ENCODE measurements at regions not wholly inside any gene's neighbourhood (a gene's known extent, or its start where the extent isn't known, plus 50 kb on each side); places are given as distances from the start of the nearest gene placed in this dataset.
"Not testable (repeated sequence)": the region's sequence is repeated elsewhere in the genome, so short reads cannot be mapped to it uniquely, and the experiment has no call there.

- DNase-seq: no peak
Measured at GRCh38 chr5:83001796-83002381, 75.3 kb downstream of the TMEM167A start.

- no peak for DNase-seq
Measured at GRCh38 chr5:83000922-83001321, 76.3 kb downstream of the TMEM167A start.

GRCh38 chr5:83000428-83000827 lies 76.8 kb downstream of the TMEM167A start:
- DNase-seq: no peak

DNA sequence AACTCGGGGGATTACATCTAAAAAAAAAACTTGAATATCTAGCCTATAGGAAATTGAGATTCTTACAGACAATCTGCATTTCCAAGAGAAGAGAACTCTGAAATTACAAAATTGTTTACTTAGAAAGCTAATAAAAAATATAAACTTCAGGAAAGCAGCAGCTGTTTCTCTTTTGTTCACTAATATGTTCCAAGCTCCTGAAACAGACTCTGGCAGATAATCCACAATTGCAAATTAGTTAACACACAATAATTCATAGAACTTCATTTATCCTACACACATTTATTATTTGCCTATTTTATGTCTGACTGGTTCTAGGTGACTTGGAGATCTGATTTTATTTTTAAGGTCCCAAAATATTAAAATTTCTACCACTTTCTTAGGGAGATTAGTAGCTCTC lies 83.8 kb downstream of the TMEM167A start:
- no peak for DNase-seq

- DNase-seq: no peak
Measured at GRCh38 chr5:82992646-82993045, 84.5 kb downstream of the TMEM167A start.

- no peak for DNase-seq
Measured at GRCh38 chr5:82991678-82992323, 85.4 kb downstream of the TMEM167A start.

DNA sequence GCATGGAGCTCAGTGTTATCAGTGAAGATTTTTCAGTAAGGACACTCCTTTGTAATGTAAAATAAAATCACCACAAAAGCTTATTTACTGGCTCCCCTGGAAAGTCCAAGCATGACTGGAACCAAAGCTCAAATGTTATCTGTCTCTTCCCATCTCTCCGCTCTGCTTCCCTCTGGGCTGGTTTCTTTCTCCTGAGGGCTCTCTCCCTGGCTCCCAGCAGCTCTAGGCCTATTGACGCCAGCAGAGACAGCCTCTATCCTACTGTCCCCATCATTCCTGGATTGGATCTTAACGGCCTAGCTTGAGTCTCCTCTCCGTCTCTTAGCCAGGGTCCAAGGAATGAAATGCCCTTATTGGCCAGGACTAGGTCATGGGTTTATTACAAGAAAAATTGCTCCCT lies 86.1 kb downstream of the TMEM167A start:
- DNase-seq: no peak

GRCh38 chr5:82987188-82987587 lies 90.0 kb downstream of the TMEM167A start:
- DNase-seq: no peak

- no peak for DNase-seq
Measured at GRCh38 chr5:82986404-82986803, 90.8 kb downstream of the TMEM167A start.

DNA sequence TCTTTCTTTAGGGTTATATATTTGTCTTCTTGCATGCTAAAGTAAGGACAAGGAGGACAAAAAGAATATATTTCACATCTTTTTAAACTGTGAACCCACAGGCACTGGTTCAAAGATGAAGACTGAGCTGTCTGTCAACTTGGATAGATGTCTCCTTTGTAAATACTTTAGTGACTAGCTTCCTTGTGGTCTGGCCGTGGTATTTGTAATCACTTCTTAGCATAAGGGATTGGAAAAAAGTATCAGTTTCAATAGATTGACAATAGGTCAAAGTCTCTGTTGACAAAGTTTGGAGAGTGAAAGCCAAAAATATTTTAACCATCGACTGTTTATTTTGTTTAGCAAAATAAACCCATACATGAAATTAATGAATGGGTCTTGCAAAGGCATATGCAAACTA lies 91.4 kb downstream of the TMEM167A start:
- DNase-seq: no peak

DNA sequence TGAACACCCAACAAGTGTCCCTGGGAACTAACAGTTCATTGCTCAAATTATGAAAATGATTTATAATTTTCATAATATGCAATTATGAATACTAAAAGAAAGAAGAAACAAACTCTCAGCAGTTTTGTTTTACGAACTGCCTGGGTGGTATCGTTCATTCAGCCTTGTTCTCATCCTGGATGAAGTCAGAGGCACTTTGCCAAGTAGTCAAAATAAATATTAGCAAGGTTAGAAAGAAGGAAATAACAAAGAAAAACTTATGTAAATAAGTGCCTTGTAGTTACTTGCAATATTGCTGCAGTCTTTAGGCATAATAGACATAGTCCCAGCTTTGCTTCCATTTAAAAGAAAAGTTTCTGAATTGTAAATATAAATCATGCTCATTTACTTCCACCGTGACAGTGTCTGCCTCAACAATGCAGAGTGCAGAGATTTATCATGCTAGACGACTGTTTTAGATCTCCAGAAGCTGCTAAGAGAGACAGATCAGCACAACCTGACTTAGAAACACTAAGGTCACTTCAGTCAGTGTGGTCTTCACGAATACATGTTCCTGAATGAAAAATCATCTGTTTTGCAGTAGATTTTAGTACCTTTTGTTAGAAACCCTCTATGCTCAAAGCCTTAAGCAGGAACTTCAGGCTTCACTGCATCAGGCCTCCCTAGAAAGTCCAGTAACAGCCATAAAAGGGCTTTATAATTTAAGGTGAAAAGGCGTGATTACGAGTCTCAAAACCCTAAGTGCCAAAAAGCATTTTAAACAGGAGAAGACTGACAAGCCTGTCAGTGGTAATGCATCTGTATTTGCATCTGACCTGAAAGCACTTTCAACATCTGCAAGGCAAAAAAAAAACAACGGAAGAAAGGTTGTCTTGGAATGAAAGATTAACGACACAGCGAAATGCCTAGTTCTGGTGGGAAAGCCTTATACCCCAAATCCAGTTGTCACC lies 92.1 kb downstream of the TMEM167A start:
- DNase-seq: no peak

- no peak for DNase-seq
Measured at GRCh38 chr5:82982846-82983245, 94.3 kb downstream of the TMEM167A start.

- not testable (repeated sequence) for DNase-seq
Measured at GRCh38 chr5:82976887-82977286, 100.3 kb downstream of the TMEM167A start.

DNA sequence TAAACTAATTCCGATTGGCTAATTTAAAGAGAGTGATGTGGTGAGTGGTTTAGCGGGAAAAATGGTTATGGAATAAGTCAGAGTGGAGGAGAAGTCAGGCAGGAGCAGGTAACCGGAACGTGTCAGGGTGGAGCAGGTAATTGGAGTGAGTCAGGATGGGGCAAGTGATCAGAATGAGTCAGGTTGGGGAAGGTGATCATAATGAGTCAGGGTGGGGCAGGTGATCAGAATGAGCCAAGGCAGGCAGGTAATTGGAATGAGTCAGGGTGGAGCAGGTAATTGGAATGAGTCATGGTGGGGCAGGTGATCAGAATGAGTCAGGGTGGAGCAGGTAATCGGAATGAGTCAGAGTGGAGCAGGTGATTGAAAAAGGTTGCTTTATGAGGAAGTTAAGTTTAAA lies 101.4 kb downstream of the TMEM167A start:
- DNase-seq: peak; percentile 33

DNA sequence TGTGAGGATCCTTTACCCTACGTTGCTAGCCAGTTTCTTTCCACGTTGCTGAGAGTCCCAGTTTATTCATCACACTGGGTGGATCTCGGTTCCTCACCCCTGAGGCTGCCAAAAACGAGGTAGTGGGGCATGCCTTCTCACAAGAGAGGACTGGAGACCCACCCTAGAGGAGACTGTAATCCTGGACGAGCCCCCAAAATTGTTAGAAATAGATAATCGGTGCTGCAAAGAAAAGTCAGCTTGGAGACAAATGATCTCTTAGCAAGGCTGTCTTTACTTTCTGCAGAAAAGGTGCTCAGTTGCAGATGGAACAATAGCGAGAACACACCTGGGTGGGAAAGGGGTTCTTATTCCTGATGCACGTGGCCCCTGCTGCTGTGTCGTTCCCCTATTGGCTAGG lies 101.8 kb downstream of the TMEM167A start:
- DNase-seq: no peak

DNA sequence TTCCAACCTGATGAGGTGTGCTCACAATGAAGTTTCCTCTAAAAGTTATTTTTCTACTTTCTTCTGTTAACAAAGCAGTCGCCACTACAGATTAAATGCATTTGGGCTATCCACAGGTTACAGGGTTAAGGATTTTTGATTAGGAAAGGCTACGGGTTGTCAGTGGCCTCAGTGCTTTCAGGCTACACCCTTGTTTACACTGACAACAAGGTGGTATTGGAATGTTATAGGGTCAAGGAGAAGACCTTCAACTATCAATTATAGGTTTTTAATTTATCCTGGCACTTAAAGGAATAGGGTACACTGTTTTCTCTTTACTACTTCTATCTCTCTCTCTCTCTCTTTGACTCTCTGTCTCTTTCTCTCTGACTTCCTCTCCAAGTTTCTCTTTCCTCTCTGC lies 102.8 kb downstream of the TMEM167A start:
- DNase-seq: not testable (repeated sequence)

DNA sequence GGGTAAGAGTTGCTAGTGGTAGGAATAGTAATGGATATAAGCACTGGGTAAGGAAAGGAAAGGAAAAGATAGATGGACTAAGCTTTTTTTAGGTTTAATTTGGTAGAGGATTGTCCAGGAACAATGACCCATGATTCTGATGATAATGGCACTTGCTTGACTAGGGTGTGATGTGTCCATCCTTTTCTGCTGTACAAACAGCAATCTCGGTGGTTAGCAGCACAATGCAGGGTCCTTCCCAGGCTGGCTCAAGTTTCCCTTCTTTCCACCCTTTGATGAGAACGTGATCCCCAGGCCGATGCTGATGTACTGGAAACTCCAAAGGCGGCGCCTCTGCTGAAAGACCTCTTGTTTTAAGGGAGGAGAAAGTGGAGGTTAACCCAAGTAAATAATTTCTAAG lies 105.3 kb downstream of the TMEM167A start:
- DNase-seq: no peak

GRCh38 chr5:82971034-82971806 lies 106.0 kb downstream of the TMEM167A start:
- not testable (repeated sequence) for DNase-seq

GRCh38 chr5:82969221-82969976 lies 107.8 kb downstream of the TMEM167A start:
- peak; percentile 86 for DNase-seq

- DNase-seq: no peak
Measured at GRCh38 chr5:82967072-82967471, 110.1 kb downstream of the TMEM167A start.

- DNase-seq: no peak
Measured at GRCh38 chr5:82959466-82959865, 117.7 kb downstream of the TMEM167A start.

GRCh38 chr5:82956600-82956999 lies 120.6 kb downstream of the TMEM167A start:
- DNase-seq: no peak

All from activated CD4-positive, alpha-beta T cell treated with anti-CD3 and anti-CD28 coated beads, Interleukin-10, Interleukin-2, amounts not matched to agents 100 ng/mL and 50 ng/mL, durations not matched to agents 16 hours and 8 hours (primary cell).